Neuronal stem cell (in vitro differentiated cells): ENCODE measurements at regions not wholly inside any gene's neighbourhood (a gene's known extent, or its start where the extent isn't known, plus 50 kb on each side); places are given as distances from the start of the nearest gene placed in this dataset.

ENCODE experiments used
- DNase-seq: peaks from one replicate; pipeline ENCODE4 v3.0.0-alpha.2; 2013; ENCODE audit warnings: low spot score
- H2AFZ ChIP-seq: one replicate; pipeline ENCODE4 v1.6.1; 2013; ENCODE audit warnings: mild to moderate bottlenecking, low read length, inconsistent platforms
- H2AK5ac ChIP-seq: 2 replicates; pipeline ENCODE4 v1.6.1; 2013; ENCODE audit warnings: low read depth, mild to moderate bottlenecking, inconsistent platforms, low read length, moderate library complexity, mixed read lengths
- H2BK120ac ChIP-seq: 2 replicates; pipeline ENCODE4 v1.6.1; 2013; ENCODE audit warnings: low read depth, mild to moderate bottlenecking, inconsistent platforms, low read length, moderate library complexity, mixed read lengths
- H2BK12ac ChIP-seq: one replicate; pipeline ENCODE4 v1.6.1; 2013; ENCODE audit warnings: low read length, inconsistent platforms
- H2BK15ac ChIP-seq: 2 replicates; pipeline ENCODE4 v1.6.1; 2013; ENCODE audit warnings: mild to moderate bottlenecking, low read length, inconsistent platforms, mixed read lengths
- H2BK5ac ChIP-seq: one replicate; pipeline ENCODE4 v1.6.1; 2013; ENCODE audit warnings: inconsistent platforms, mild to moderate bottlenecking, low read length, moderate library complexity
- H3K14ac ChIP-seq: one replicate; pipeline ENCODE4 v1.6.1; 2013; ENCODE audit warnings: low read length, inconsistent platforms
- H3K18ac ChIP-seq: 2 replicates; pipeline ENCODE4 v1.6.1; 2013; ENCODE audit warnings: low read length, inconsistent platforms
- H3K23ac ChIP-seq: 2 replicates; pipeline ENCODE4 v1.6.1; 2013; ENCODE audit warnings: low read depth, mild to moderate bottlenecking, mixed read lengths, low read length, inconsistent platforms; ENCODE audit not compliant: poor library complexity
- H3K27ac ChIP-seq: replicated peaks from 3 replicates; pipeline ENCODE4 v1.5.1; 2013; ENCODE audit warnings: low read length, inconsistent platforms
- H3K27me3 ChIP-seq, 3 experiments: 2 replicates each; pipeline ENCODE4 v1.6.1; 2013; ENCODE audit warnings: low read length in 3 of 3, mild to moderate bottlenecking in 2 of 3, inconsistent platforms in 1 of 3, low read depth in 1 of 3, mixed read lengths in 1 of 3, moderate library complexity in 1 of 3; ENCODE audit not compliant: control insufficient read depth in 3 of 3, insufficient read depth in 3 of 3
- H3K36me3 ChIP-seq, 2 donors: replicated peaks in 1 of 2; 2 replicates each; pipeline ENCODE4 v1.6.1; 2013; ENCODE audit warnings: low read length in 2 of 2; ENCODE audit not compliant: control insufficient read depth in 2 of 2, insufficient read depth in 2 of 2
- H3K4ac ChIP-seq: 2 replicates; pipeline ENCODE4 v1.6.1; 2013; ENCODE audit warnings: inconsistent platforms, mild to moderate bottlenecking, low read length, moderate library complexity
- H3K4me1 ChIP-seq, 2 donors: 1 replicate in 1 of 2; 2 replicates in 1 of 2; pipeline ENCODE4 v1.6.1; 2013; ENCODE audit warnings: low read length in 2 of 2, low read depth in 1 of 2; ENCODE audit not compliant: control insufficient read depth in 2 of 2, insufficient read depth in 1 of 2
- H3K4me2 ChIP-seq: one replicate; pipeline ENCODE4 v1.6.1; 2013; ENCODE audit warnings: mild to moderate bottlenecking, low read length, inconsistent platforms; ENCODE audit not compliant: insufficient read depth, poor library complexity, severe bottlenecking
- H3K4me3 ChIP-seq, 2 donors: 2 replicates each; pipeline ENCODE4 v1.5.1; 2013; ENCODE audit warnings: low read length in 2 of 2, mild to moderate bottlenecking in 2 of 2, inconsistent platforms in 1 of 2, moderate library complexity in 1 of 2
- H3K79me1 ChIP-seq: one replicate; pipeline ENCODE4 v1.6.1; 2013; ENCODE audit warnings: low read depth, mild to moderate bottlenecking, inconsistent platforms, low read length, moderate library complexity
- H3K9ac ChIP-seq: one replicate; pipeline ENCODE4 v1.6.1; 2013; ENCODE audit warnings: mild to moderate bottlenecking, low read depth, low read length, inconsistent platforms; ENCODE audit not compliant: poor library complexity
- H3K9me3 ChIP-seq, 2 donors: replicated peaks in 1 of 2; 2 replicates each; pipeline versions ENCODE3 to v1.6.1; 2013; ENCODE audit warnings: low read length in 2 of 2, mild to moderate bottlenecking in 2 of 2, inconsistent platforms in 1 of 2, low read depth in 1 of 2, mixed read lengths in 1 of 2, moderate library complexity in 1 of 2; ENCODE audit not compliant: control insufficient read depth in 2 of 2, insufficient read depth in 1 of 2
- H4K8ac ChIP-seq: one replicate; pipeline ENCODE4 v1.6.1; 2013; ENCODE audit warnings: low read depth, mild to moderate bottlenecking, inconsistent platforms, low read length, moderate library complexity
- H4K91ac ChIP-seq: one replicate; pipeline ENCODE4 v1.6.1; 2013; ENCODE audit warnings: low read length, low read depth, mild to moderate bottlenecking, inconsistent platforms; ENCODE audit not compliant: poor library complexity
- WGBS, 2 donors: extraction: QIAGEN DNeasy Blood & Tissue Kit; methylation state at CpG; one replicate each; pipeline ENCODE4 v1.1.7; 2013; ENCODE audit warnings: missing lambda C conversion rate in 2 of 2, mixed read lengths in 1 of 2; ENCODE audit not compliant: insufficient read length in 2 of 2, insufficient replicate concordance in 1 of 2; ENCODE audit errors: extremely low coverage in 2 of 2; 5-methylcytosine and 5-hydroxymethylcytosine counted together

DNA sequence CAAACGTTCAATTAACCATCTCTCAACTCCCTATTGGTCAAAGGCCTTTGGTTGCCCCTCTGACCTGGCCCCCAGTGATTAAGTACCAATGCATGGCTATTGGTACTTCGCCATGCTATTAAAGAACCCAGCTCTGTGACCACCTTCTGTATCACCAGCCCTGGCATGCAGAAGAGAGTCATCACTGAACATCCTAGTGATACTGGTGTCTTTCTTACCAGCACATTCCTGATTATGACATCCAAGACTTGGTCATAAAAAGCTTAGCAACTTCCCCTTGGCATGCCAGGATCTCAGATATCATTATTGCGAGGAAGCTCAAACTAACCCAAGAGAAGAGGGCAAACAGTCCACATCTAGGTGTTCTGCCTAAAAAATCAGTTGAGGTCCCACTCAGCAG, 122.3 kb upstream of the OTUD4 start:
- Histone ChIP-seq H3K4me1 (no peaks in the 10 kb centered on the region), H3K9me3 (no peaks in the 10 kb centered on the region), H3K4me2 (no peak overlapping the region), H2BK120ac (no peak overlapping the region), H3K14ac (no peak overlapping the region), H4K8ac (no peak overlapping the region), H3K36me3 (no peaks in the 10 kb centered on the region), H3K23ac (no peak overlapping the region), H2BK5ac (no peak overlapping the region), H2BK15ac (no peak overlapping the region), H3K18ac (no peak overlapping the region), H2BK12ac (no peak overlapping the region), H3K4me3 (no peak overlapping the region), H2AK5ac (no peak overlapping the region), H4K91ac (no peak overlapping the region), H3K9ac (no peak overlapping the region), H3K4ac (no peak overlapping the region), H3K27ac (no peak overlapping the region), H3K79me1 (no peaks in the 10 kb centered on the region), H3K27me3 (no peaks in the 10 kb centered on the region), H2AFZ (no peak overlapping the region)
- no CpG with 5 or more reads among the region's 3 CpGs for whole genome bisulfite sequencing, 2 donors
- DNase-seq: no peak

DNA sequence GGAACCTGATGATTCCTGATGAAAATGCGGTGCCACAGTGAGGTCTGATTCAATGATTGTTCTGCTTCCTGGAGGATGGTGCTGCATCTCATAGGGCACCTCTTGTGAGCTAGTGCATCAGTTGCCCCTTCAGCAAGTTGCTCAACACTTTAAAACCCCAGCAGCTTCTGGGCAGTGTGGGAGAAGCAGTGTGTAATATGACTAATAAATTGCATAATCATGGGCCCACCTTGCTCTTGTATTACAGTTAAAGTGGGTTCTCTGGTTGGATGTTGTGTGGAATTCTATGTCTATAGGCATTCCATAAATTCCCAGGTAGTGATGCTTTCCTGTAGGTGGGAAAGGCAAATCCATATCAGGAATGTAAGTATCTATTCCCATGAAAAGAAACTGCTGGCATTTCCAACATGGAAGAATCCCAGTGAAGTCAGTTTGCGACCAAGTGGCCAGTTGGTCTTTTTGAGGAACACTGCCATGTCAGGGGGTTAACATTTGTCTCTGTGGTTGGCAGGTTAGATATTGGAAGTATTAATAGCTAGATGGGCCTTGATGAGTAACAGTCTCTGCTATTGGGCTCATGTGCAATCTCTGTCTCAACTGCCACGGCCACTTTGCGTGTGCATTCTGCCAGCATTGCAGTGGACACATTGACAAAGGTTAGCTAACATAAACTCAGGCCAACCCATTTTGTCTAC, 121.1 kb upstream of the OTUD4 start:
- Histone ChIP-seq H2BK12ac (no peak overlapping the region), H3K23ac (no peak overlapping the region), H3K4ac (no peak overlapping the region), H3K9ac (no peak overlapping the region), H2AK5ac (no peak overlapping the region), H2BK15ac (no peak overlapping the region), H3K4me1 (no peaks in the 10 kb centered on the region), H3K27me3 (no peaks in the 10 kb centered on the region), H3K4me2 (no peak overlapping the region), H3K79me1 (no peaks in the 10 kb centered on the region), H3K4me3 (no peak overlapping the region), H4K8ac (no peak overlapping the region), H3K18ac (no peak overlapping the region), H3K14ac (no peak overlapping the region), H2AFZ (no peak overlapping the region), H3K27ac (no peak overlapping the region), H3K36me3 (no peaks in the 10 kb centered on the region), H2BK5ac (no peak overlapping the region), H3K9me3 (no peaks in the 10 kb centered on the region), H2BK120ac (no peak overlapping the region), H4K91ac (no peak overlapping the region)
- no CpG with 5 or more reads among the region's 4 CpGs for WGBS, 2 donors
- no peak for DNase-seq

DNA sequence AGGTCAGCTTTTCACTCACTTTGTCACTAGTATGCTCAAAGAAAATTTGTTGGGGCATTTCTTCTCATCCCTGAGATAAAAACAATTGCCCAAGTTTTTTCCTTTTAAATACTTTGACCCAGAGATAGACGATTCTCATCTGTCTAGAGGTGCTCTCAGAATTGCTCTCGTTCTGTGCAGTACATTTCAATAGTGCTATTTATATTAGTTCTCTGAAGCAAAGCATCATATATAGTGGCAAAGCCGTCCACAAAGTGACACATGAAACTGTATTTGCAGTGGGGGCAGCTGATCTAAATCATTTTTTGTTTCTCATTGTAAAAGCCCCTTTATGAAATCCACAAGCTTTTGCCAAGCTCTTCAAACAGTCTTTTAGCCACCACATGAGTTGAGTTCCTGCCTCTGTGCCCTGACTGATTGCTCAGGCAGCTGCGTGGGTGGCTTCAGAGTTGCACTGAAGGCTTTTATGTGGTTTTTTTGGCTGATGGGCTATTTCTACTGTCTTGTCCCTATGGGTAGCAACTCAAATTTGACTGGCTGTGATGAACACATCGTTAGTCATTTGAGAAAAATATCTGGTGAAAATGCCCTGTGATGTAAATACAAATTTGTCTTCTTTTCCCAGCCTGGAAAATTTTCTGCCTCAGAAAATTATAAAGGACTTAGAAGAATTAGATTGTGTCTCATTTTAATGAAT, 119.1 kb upstream of the OTUD4 start:
- no peak overlapping the region for H3K27ac ChIP-seq
- H2BK120ac ChIP-seq: no peak overlapping the region
- H3K9ac ChIP-seq: no peak overlapping the region
- DNase-seq: no peak
- H3K4me1 ChIP-seq: no peaks in the 10 kb centered on the region
- no peak overlapping the region for H3K14ac ChIP-seq
- no peak overlapping the region for H2BK12ac ChIP-seq
- no CpG with 5 or more reads among the region's 5 CpGs for WGBS, 2 donors
- no peak overlapping the region for H2BK15ac ChIP-seq
- H3K27me3 ChIP-seq: no peaks in the 10 kb centered on the region
- no peak overlapping the region for H3K18ac ChIP-seq
- H4K91ac ChIP-seq: no peak overlapping the region
- H3K4ac ChIP-seq: no peak overlapping the region
- H4K8ac ChIP-seq: no peak overlapping the region
- no peak overlapping the region for H2AFZ ChIP-seq
- no peaks in the 10 kb centered on the region for H3K79me1 ChIP-seq
- no peak overlapping the region for H2AK5ac ChIP-seq
- no peak overlapping the region for H3K4me2 ChIP-seq
- H3K36me3 ChIP-seq: no peaks in the 10 kb centered on the region
- no peak overlapping the region for H3K4me3 ChIP-seq
- H2BK5ac ChIP-seq: no peak overlapping the region
- H3K23ac ChIP-seq: no peak overlapping the region
- H3K9me3 ChIP-seq: no peaks in the 10 kb centered on the region

DNA sequence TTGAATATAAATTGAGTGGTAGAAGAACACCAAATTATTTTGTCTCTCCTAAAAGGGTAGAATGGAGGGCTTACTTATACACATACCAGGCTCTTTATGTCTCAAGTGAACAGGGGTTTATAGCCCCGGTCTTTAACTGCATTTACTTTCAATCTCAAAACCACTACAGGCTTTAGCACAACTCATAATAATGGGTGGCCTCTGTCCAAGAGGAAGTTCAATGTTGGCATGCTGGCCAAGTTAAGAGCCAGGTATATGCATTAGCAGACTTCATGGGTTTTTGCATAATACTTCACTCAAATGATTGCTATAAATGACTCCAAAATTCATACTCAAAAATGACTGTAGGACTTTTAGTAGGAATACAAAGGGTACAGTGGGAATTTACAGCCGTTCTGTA, 118.5 kb upstream of the OTUD4 start:
- Histone ChIP-seq H3K9me3 (no peaks in the 10 kb centered on the region), H3K4me3 (no peak overlapping the region), H3K27me3 (no peaks in the 10 kb centered on the region), H2BK15ac (no peak overlapping the region), H2BK5ac (no peak overlapping the region), H3K18ac (no peak overlapping the region), H4K8ac (no peak overlapping the region), H3K4me2 (no peak overlapping the region), H3K36me3 (no peaks in the 10 kb centered on the region), H3K14ac (no peak overlapping the region), H3K4me1 (no peaks in the 10 kb centered on the region), H3K9ac (no peak overlapping the region), H3K27ac (no peak overlapping the region), H4K91ac (no peak overlapping the region), H3K4ac (no peak overlapping the region), H2BK12ac (no peak overlapping the region), H2AK5ac (no peak overlapping the region), H2AFZ (no peak overlapping the region), H3K79me1 (no peaks in the 10 kb centered on the region), H2BK120ac (no peak overlapping the region), H3K23ac (no peak overlapping the region)
- no CpG with 5 or more reads among the region's 2 CpGs for WGBS, 2 donors
- DNase-seq: no peak
